ENCODE measurements at regions not wholly inside any gene's neighbourhood (a gene's known extent, or its start where the extent isn't known, plus 50 kb on each side); places are given as distances from the start of the nearest gene placed in this dataset.

DNA sequence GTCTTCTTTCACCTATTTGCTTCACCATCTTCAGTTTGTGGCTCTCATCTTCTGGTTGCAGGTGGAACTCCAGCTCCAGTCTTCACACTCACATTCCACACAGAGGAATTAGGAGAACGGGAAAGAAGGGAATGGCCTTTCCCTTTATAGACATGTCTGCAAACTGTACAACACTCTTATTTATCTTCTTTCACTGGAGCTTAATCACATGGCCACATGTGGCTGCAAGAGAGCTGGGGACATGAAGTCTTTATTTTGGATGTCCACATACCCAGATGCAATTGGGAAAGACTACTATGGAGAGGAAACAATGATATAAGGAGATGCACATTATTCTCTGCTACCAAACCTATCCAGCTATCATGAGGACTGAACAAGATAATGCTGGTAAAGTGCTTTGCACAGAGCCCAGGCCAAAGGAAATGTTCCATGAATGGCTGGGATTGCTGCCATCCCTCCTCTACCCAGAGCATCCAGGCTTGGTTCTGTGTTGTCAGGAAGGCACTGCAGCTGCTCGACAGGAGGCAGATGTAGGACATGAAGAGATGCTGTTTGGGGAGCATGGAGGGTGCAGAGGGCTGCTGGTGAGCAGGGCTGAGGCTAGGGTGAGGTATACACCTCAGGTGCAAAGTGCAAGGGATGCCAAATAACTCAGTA is 183.8 kb upstream of the TBX20 start:
- TF ChIP-seq, protein P1, sequence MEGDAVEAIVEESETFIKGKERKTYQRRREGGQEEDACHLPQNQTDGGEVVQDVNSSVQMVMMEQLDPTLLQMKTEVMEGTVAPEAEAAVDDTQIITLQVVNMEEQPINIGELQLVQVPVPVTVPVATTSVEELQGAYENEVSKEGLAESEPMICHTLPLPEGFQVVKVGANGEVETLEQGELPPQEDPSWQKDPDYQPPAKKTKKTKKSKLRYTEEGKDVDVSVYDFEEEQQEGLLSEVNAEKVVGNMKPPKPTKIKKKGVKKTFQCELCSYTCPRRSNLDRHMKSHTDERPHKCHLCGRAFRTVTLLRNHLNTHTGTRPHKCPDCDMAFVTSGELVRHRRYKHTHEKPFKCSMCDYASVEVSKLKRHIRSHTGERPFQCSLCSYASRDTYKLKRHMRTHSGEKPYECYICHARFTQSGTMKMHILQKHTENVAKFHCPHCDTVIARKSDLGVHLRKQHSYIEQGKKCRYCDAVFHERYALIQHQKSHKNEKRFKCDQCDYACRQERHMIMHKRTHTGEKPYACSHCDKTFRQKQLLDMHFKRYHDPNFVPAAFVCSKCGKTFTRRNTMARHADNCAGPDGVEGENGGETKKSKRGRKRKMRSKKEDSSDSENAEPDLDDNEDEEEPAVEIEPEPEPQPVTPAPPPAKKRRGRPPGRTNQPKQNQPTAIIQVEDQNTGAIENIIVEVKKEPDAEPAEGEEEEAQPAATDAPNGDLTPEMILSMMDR (IDR thresholded peaks at IDR 0.05; ENCODE audit: extremely low read depth in 1 of 2, insufficient read depth in 1 of 2, low read depth in 1 of 2, low read length in 2 of 2) = no peak
- TF ChIP-seq POLR2A (IDR thresholded peaks at IDR 0.05; ENCODE audit: low read depth, low read length) (no peak), POLR2AphosphoS5 (IDR thresholded peaks at IDR 0.05; ENCODE audit: insufficient read depth, low read depth, low read length) (no peak), EZH2 (IDR thresholded peaks at IDR 0.05; ENCODE audit: borderline replicate concordance, low read depth, low read length, severe bottlenecking) (no peak)
- TF ChIP-seq, protein P2, sequence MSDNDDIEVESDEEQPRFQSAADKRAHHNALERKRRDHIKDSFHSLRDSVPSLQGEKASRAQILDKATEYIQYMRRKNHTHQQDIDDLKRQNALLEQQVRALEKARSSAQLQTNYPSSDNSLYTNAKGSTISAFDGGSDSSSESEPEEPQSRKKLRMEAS (IDR thresholded peaks at IDR 0.05; ENCODE audit: insufficient read depth, insufficient read length) = no peak
